ENCODE measurements at regions not wholly inside any gene's neighbourhood (a gene's known extent, or its start where the extent isn't known, plus 50 kb on each side); places are given as distances from the start of the nearest gene placed in this dataset.

DNA sequence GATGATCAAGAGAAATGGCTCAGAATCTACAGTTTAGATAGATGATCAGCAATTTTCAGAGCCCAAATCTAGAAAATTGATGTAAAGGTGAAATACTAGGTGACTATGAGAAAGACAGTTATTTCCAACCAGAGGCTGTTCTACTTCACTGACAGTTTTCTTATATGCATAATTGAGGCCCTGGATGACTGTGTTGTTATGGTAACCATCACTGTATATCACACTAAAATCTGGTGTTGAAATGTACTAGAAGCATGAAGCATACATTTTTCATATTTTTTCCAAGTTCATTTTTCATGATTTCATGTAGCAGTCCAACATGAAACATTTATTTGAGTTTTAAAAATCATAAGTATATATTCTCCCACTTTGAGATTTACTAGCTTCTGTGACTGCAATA, 87.4 kb downstream of the ATXN3L start:
- no peak for DNase-seq (ENCODE audit: low read depth, low spot score)
- H3K4me3 ChIP-seq (ENCODE audit: low read depth, low read length), result no peak overlapping the region
- ChIA-PET POLR2A (no interaction called here), CTCF (no interaction called here)
- TF ChIP-seq, protein P1, sequence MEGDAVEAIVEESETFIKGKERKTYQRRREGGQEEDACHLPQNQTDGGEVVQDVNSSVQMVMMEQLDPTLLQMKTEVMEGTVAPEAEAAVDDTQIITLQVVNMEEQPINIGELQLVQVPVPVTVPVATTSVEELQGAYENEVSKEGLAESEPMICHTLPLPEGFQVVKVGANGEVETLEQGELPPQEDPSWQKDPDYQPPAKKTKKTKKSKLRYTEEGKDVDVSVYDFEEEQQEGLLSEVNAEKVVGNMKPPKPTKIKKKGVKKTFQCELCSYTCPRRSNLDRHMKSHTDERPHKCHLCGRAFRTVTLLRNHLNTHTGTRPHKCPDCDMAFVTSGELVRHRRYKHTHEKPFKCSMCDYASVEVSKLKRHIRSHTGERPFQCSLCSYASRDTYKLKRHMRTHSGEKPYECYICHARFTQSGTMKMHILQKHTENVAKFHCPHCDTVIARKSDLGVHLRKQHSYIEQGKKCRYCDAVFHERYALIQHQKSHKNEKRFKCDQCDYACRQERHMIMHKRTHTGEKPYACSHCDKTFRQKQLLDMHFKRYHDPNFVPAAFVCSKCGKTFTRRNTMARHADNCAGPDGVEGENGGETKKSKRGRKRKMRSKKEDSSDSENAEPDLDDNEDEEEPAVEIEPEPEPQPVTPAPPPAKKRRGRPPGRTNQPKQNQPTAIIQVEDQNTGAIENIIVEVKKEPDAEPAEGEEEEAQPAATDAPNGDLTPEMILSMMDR (IDR thresholded peaks at IDR 0.05; ENCODE audit: insufficient read depth, low read length, missing control alignments), result no peak

DNA sequence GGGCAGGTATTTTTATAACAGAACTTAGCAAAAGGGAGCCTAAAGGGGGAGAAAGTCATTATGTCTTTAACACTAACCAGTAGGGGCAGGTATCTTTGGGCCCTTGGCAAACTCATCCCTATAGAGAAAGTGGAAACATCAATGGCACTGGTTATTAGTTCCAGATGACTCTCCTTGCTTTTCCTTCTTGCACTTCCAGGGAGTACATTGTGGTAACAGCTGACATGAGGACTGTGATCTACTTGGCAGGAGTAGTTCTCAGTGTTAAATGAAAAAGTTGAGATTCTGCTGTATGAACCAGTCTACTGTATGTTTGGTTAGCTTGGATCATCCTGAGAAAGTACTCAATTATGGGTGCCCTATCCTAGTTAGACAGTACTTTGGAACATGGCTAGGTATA, 93.6 kb downstream of the ATXN3L start:
- CTCF ChIA-PET, result no interaction called here
- POLR2A ChIA-PET, result no interaction called here
- H3K4me3 ChIP-seq (ENCODE audit: low read depth, low read length), result no peak overlapping the region
- DNase-seq (ENCODE audit: low read depth, low spot score), result no peak
- TF ChIP-seq, protein P1 (IDR thresholded peaks at IDR 0.05; ENCODE audit: insufficient read depth, low read length, missing control alignments), result no peak

DNA sequence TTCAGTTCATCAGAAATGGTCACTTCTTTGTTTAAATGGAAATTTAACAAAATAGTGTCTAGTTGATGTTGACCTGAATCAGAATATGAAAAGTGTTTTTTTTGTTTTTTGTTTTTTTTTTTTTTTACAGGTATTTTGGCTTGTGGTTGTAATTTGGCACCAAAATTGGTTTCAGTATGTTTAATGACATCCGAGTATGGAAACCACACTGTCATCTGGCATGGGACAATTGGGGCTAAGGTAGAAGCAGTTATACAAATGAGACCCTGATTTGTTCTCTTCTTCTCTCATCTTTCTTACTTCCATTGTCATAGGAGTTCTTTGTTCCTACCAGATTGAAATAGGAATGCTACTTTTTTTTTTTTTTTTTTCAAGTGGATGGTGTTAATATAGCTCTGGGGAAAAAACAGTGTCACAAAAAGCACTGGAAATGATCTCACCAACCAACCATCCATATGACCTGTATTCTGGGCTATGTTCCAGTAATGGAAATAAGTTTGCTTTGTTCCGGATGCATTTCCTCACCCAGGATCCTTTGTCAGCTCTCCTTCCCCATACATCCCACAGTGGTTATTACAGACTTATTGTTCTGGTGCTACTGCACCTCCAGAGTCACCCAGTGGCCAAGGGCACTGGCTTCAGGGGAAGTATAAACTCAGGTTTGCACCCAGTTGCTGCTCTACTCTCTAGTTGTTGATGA, 95.8 kb downstream of the ATXN3L start:
- ChIA-PET POLR2A (interaction anchor here (0.6 to 1.2 kb wide), 3 partner anchors 15 to 248 kb away, joined by 3 to 6 read pairs (median 3); no protein-coding TSS in a partner anchor), CTCF (no interaction called here)
- TF ChIP-seq, protein P1 (IDR thresholded peaks at IDR 0.05; ENCODE audit: insufficient read depth, low read length, missing control alignments), result no peak
- no peak for DNase-seq (ENCODE audit: low read depth, low spot score)
- no peak overlapping the region for H3K4me3 ChIP-seq (ENCODE audit: low read depth, low read length)

DNA sequence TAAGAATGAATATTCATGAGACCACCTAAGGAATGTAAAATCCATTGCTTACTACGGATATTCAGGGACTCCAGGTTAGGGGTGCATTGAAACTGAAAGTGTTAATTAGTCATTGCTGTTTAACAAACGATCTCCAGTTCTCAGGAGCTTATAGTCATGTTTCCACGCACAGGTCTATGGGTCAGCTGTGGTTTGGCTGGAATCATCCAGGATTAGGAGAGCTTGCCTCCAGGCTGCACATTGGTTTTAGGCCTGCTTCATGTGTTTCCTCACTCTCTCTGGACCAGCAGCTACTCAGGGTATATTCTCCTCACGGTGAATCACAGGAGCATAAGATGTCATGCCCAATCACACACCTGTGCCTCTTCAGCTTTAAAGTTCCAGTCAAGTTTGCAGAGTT, 98.9 kb downstream of the ATXN3L start:
- DNase-seq (ENCODE audit: low read depth, low spot score), result no peak
- TF ChIP-seq, protein P1 (IDR thresholded peaks at IDR 0.05; ENCODE audit: insufficient read depth, low read length, missing control alignments), result no peak

DNA sequence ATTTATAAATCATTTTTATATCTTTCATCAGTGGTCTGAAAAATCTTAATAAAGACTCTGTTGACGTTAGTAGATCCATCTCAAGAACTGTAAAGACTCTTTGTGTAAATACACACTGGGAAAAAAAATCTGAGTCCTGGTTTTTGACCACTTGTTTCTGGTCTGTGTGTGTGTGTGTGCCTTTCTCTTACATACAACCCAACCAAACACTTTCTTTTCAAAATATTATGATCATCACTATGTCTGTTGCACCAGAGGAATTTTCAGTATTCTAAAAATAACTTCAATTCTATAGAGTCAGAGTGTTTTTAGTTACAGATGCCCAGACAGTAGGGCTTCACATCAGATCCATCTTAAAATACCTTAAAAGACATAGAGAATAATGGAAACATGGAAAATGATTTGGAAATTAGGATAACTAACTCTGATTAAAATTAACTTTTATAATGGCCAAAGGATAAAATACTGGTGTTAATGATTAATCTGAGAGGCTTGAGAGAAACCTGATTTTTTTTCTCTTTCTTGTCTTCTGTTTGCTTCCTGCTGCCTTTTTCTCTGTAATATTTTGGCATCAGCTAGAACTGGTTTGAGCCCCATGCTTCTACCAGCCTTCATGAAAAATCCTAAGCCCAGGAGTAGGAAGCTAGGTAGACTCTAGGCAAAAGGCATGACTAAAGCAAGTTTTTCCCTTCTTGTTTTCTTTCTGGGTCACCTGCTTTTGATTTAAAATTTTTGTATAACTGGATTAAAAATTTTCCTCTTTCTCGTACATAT, 99.7 kb downstream of the ATXN3L start:
- TF ChIP-seq, protein P1 (IDR thresholded peaks at IDR 0.05; ENCODE audit: insufficient read depth, low read length, missing control alignments), result no peak
- H3K4me3 ChIP-seq (ENCODE audit: low read depth, low read length), result no peak overlapping the region
- no peak for DNase-seq (ENCODE audit: low read depth, low spot score)
- CTCF ChIA-PET, result no interaction called here
- POLR2A ChIA-PET, result interaction anchor here (1.0 kb wide), 1 partner anchor 242 kb away, joined by 4 read pairs; no protein-coding TSS in a partner anchor

More for the DNA sequence above, 98.9 kb downstream of the ATXN3L start:
- ChIA-PET POLR2A (interaction anchor here (1.0 kb wide), 1 partner anchor 243 kb away, joined by 4 read pairs; no protein-coding TSS in a partner anchor), CTCF (no interaction called here)
- H3K4me3 ChIP-seq (ENCODE audit: low read depth, low read length), result no peak overlapping the region

DNA sequence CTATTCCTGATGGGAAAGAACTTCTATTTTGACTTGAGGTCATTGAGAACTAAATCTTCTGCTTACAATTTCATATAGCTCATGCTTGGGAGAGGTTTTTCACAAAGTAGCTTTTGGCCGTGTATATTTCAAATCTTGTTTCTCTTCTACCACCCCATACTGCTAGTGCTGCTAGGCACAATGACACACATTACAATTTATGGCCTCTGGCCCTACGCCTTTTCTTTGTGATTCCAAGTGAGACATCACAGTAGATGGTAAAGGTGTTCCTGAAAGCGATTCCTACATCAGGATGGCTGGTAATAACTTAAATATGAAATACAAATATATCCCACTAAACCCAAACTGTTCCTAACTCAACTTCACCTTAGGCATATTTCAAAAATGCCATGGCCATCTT, 101.1 kb downstream of the ATXN3L start:
- CTCF ChIA-PET, result no interaction called here

More for the DNA sequence above, 101.1 kb downstream of the ATXN3L start:
- TF ChIP-seq, protein P1 (IDR thresholded peaks at IDR 0.05; ENCODE audit: insufficient read depth, low read length, missing control alignments), result no peak
- no peak for DNase-seq (ENCODE audit: low read depth, low spot score)
- no peak overlapping the region for H3K4me3 ChIP-seq (ENCODE audit: low read depth, low read length)
- POLR2A ChIA-PET, result no interaction called here
